HEK293T (cell line): ENCODE measurements at regions not wholly inside any gene's neighbourhood (a gene's known extent, or its start where the extent isn't known, plus 50 kb on each side); places are given as distances from the start of the nearest gene placed in this dataset.

Source experiments
- ARNT ChIP-seq: fragments of 450-650 bp; IDR thresholded peaks from 2 replicates; pipeline ENCODE4 v1.6.1; 2017; ENCODE audit warnings: mild to moderate bottlenecking
- ELF4 ChIP-seq: fragments of 450-650 bp; IDR thresholded peaks from 2 replicates; pipeline ENCODE4 v1.6.1; 2017; ENCODE audit warnings: antibody characterized with exemption
- FOXK2 ChIP-seq: fragments of 450-650 bp; IDR thresholded peaks from 2 replicates; pipeline ENCODE4 v1.6.1; 2016; ENCODE audit warnings: mild to moderate bottlenecking
- FOXM1 ChIP-seq: fragments of 450-650 bp; IDR thresholded peaks from 2 replicates; pipeline ENCODE4 v1.6.1; 2017; ENCODE audit warnings: mild to moderate bottlenecking, borderline replicate concordance
- HDGF ChIP-seq: fragments of 450-650 bp; IDR thresholded peaks from 2 replicates; pipeline ENCODE4 v1.6.1; 2017; ENCODE audit warnings: antibody characterized with exemption, borderline replicate concordance
- L3MBTL2 ChIP-seq: fragments of 450-650 bp; conservative IDR thresholded peaks from 2 replicates; pipeline ENCODE4 v1.6.1; 2016; ENCODE audit warnings: mild to moderate bottlenecking
- LEF1 ChIP-seq: fragments of 450-650 bp; IDR thresholded peaks from 2 replicates; pipeline ENCODE4 v1.6.1; 2017; ENCODE audit warnings: mild to moderate bottlenecking, borderline replicate concordance
- NFRKB ChIP-seq: fragments of 450-650 bp; IDR thresholded peaks from 2 replicates; pipeline ENCODE4 v1.6.1; 2016; ENCODE audit warnings: mild to moderate bottlenecking, moderate library complexity
- SP1 ChIP-seq: fragments of 450-650 bp; IDR thresholded peaks from 2 replicates; pipeline ENCODE4 v1.6.1; 2017
- SUZ12 ChIP-seq: fragments of 450-650 bp; IDR thresholded peaks from 2 replicates; pipeline ENCODE4 v1.6.1; 2016; ENCODE audit warnings: mild to moderate bottlenecking

- TF ChIP-seq FOXM1 (no peak), NFRKB (no peak), ELF4 (no peak), FOXK2 (no peak), ARNT (no peak), L3MBTL2 (no peak), SP1 (no peak), LEF1 (no peak), SUZ12 (no peak), HDGF (no peak)
These were observed 888.6 kb upstream of the NRXN1 start for GRCh38 chr2:51920509-51920908.
